ENCODE measurements at regions not wholly inside any gene's neighbourhood (a gene's known extent, or its start where the extent isn't known, plus 50 kb on each side); places are given as distances from the start of the nearest gene placed in this dataset.

DNA sequence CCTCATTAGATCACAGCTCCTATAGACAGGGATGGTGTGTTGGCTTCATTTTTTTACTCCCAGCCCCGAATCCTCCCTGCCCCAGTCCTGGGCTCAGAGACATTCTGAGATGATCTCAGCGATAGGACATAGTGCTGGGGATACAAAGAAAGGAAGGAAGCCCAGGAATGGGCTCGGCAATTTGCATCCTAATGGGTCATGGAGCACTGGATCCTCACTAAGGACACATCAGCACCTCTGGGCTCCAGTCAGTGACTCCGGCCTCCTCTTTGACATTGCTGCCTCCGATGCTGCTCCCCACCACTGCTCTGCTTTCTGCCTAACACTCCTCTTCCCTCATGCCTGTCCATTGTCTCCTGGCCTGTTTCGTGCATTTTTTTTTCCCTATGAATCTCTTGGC is 489.1 kb downstream of the STK39 start:
- TF ChIP-seq SMC3 (IDR thresholded peaks at IDR 0.05; ENCODE audit: low read depth, low read length) (no peak), GABPA (IDR thresholded peaks at IDR 0.05; ENCODE audit: low read depth) (no peak), CHD2 (IDR thresholded peaks at IDR 0.05; ENCODE audit: low read length, partially characterized antibody) (no peak), FOXJ3 (CRISPR knock-in tag; IDR thresholded peaks at IDR 0.05) (no peak), ELF1 (IDR thresholded peaks at IDR 0.05) (no peak), TAF1 (IDR thresholded peaks at IDR 0.05; ENCODE audit: borderline replicate concordance, low read depth, low read length) (no peak), RAD21 (IDR thresholded peaks at IDR 0.05; ENCODE audit: low read length) (no peak), EP300 (IDR thresholded peaks at IDR 0.05; ENCODE audit: borderline replicate concordance in 1 of 2, low read depth in 1 of 2, low read length in 1 of 2) (no peak), POLR2AphosphoS5 (IDR thresholded peaks at IDR 0.05; ENCODE audit: low read depth, low read length) (no peak), TCF12 (IDR thresholded peaks at IDR 0.05) (no peak)
- TF ChIP-seq, protein P1, sequence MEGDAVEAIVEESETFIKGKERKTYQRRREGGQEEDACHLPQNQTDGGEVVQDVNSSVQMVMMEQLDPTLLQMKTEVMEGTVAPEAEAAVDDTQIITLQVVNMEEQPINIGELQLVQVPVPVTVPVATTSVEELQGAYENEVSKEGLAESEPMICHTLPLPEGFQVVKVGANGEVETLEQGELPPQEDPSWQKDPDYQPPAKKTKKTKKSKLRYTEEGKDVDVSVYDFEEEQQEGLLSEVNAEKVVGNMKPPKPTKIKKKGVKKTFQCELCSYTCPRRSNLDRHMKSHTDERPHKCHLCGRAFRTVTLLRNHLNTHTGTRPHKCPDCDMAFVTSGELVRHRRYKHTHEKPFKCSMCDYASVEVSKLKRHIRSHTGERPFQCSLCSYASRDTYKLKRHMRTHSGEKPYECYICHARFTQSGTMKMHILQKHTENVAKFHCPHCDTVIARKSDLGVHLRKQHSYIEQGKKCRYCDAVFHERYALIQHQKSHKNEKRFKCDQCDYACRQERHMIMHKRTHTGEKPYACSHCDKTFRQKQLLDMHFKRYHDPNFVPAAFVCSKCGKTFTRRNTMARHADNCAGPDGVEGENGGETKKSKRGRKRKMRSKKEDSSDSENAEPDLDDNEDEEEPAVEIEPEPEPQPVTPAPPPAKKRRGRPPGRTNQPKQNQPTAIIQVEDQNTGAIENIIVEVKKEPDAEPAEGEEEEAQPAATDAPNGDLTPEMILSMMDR (IDR thresholded peaks at IDR 0.05), result no peak
- TF ChIP-seq, protein P2, sequence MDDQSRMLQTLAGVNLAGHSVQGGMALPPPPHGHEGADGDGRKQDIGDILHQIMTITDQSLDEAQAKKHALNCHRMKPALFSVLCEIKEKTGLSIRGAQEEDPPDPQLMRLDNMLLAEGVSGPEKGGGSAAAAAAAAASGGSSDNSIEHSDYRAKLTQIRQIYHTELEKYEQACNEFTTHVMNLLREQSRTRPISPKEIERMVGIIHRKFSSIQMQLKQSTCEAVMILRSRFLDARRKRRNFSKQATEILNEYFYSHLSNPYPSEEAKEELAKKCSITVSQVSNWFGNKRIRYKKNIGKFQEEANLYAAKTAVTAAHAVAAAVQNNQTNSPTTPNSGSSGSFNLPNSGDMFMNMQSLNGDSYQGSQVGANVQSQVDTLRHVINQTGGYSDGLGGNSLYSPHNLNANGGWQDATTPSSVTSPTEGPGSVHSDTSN (IDR thresholded peaks at IDR 0.05), result no peak
- TF ChIP-seq, protein P3, sequence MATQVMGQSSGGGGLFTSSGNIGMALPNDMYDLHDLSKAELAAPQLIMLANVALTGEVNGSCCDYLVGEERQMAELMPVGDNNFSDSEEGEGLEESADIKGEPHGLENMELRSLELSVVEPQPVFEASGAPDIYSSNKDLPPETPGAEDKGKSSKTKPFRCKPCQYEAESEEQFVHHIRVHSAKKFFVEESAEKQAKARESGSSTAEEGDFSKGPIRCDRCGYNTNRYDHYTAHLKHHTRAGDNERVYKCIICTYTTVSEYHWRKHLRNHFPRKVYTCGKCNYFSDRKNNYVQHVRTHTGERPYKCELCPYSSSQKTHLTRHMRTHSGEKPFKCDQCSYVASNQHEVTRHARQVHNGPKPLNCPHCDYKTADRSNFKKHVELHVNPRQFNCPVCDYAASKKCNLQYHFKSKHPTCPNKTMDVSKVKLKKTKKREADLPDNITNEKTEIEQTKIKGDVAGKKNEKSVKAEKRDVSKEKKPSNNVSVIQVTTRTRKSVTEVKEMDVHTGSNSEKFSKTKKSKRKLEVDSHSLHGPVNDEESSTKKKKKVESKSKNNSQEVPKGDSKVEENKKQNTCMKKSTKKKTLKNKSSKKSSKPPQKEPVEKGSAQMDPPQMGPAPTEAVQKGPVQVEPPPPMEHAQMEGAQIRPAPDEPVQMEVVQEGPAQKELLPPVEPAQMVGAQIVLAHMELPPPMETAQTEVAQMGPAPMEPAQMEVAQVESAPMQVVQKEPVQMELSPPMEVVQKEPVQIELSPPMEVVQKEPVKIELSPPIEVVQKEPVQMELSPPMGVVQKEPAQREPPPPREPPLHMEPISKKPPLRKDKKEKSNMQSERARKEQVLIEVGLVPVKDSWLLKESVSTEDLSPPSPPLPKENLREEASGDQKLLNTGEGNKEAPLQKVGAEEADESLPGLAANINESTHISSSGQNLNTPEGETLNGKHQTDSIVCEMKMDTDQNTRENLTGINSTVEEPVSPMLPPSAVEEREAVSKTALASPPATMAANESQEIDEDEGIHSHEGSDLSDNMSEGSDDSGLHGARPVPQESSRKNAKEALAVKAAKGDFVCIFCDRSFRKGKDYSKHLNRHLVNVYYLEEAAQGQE (IDR thresholded peaks at IDR 0.05; ENCODE audit: low read depth, low read length), result no peak
- TF ChIP-seq, protein P4, sequence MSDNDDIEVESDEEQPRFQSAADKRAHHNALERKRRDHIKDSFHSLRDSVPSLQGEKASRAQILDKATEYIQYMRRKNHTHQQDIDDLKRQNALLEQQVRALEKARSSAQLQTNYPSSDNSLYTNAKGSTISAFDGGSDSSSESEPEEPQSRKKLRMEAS (IDR thresholded peaks at IDR 0.05; ENCODE audit: low read depth), result no peak

All from SK-N-SH (cell line).